BJ (cell line): ENCODE measurements at regions not wholly inside any gene's neighbourhood (a gene's known extent, or its start where the extent isn't known, plus 50 kb on each side); places are given as distances from the start of the nearest gene placed in this dataset.

Experiments used
- CTCF ChIA-PET: fragments of 350-600 bp; formaldehyde crosslinking; extraction: SDS; loops from one replicate; lab custom pipeline; 2021; ENCODE audit warnings: antibody characterized with exemption, inconsistent platforms; lab: Yijun Ruan, JAX
- POLR2A ChIA-PET: fragments of 300-600 bp; sonication (Branson Sonifier 250); formaldehyde crosslinking; extraction: SDS; loops from one replicate; lab custom pipeline; 2021; ENCODE audit warnings: antibody characterized with exemption; lab: Charles Lee
- DNase-seq: peaks from one replicate; pipeline ENCODE4 v3.0.0-alpha.2; 2011; ENCODE audit warnings: low read depth
- H3K27me3 ChIP-seq: 2 replicates; pipeline ENCODE4 v1.6.0; 2011; ENCODE audit warnings: low read length; ENCODE audit not compliant: control insufficient read depth, insufficient read depth
- H3K36me3 ChIP-seq: 2 replicates; pipeline ENCODE4 v1.5.1; 2011; ENCODE audit warnings: low read length; ENCODE audit not compliant: control insufficient read depth, insufficient read depth
- H3K4me3 ChIP-seq: 2 replicates; pipeline ENCODE4 v1.5.1; 2011; ENCODE audit warnings: low read depth, mild to moderate bottlenecking, control low read depth, low read length
- TF ChIP-seq, protein P1 (sequence below): IDR thresholded peaks from 2 replicates; pipeline ENCODE4 v1.5.1; 2011; ENCODE audit warnings: low read depth, mild to moderate bottlenecking, control low read depth, inconsistent platforms, low read length, moderate library complexity; ENCODE audit not compliant: insufficient read depth

DNA sequence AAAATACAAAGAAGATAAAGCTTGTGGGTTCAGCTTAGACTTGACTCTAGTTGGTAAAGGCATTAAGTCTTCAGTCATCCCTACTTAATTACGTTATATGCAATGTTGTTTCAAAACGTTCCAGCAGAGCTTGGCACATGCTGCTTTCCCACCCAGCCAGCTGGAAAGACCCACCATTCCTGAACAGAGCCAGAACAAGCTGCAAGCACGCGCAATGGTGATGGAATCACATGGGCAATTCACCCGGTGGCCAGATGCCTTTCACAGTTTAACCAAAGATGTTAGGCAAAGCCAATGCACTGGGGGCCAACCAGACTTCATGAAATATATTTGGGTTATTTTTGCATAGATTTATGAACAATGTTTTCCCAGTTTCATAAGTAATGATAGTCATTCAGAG is 123.4 kb upstream of the CDH20 start:
- no peak for DNase-seq
- Histone ChIP-seq H3K36me3 (no peaks in the 10 kb centered on the region), H3K4me3 (no peak overlapping the region), H3K27me3 (no peaks in the 10 kb centered on the region)
- TF ChIP-seq, protein P1, sequence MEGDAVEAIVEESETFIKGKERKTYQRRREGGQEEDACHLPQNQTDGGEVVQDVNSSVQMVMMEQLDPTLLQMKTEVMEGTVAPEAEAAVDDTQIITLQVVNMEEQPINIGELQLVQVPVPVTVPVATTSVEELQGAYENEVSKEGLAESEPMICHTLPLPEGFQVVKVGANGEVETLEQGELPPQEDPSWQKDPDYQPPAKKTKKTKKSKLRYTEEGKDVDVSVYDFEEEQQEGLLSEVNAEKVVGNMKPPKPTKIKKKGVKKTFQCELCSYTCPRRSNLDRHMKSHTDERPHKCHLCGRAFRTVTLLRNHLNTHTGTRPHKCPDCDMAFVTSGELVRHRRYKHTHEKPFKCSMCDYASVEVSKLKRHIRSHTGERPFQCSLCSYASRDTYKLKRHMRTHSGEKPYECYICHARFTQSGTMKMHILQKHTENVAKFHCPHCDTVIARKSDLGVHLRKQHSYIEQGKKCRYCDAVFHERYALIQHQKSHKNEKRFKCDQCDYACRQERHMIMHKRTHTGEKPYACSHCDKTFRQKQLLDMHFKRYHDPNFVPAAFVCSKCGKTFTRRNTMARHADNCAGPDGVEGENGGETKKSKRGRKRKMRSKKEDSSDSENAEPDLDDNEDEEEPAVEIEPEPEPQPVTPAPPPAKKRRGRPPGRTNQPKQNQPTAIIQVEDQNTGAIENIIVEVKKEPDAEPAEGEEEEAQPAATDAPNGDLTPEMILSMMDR: no peak
- ChIA-PET POLR2A (no interaction called here), CTCF (no interaction called here)

DNA sequence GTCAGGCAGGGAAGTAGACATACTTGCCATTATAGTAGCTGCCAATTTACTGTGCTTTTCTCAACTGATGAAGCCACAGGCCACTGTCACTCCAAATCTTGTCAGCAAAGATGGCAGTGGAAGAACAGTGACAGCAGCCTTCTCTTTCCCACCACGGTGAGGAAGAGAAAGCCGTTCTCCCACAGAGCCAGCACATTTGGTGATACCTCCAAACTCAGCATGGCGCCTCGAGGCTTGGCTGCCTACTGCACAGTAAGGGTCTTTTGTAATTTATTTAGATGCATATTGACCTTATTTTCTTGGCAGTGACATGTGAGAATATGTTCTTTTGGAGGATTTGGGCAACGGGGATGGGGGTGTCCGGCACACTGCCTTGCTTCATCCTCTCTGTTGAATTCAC is 117.2 kb upstream of the CDH20 start:
- POLR2A ChIA-PET: no interaction called here
- Histone ChIP-seq H3K36me3 (no peaks in the 10 kb centered on the region; the same call in 1 of the 2 replicates), H3K4me3 (no peak overlapping the region)

GRCh38 chr18:61222206-61222605 is 111.0 kb upstream of the CDH20 start:
- Histone ChIP-seq H3K27me3 (no peaks in the 10 kb centered on the region), H3K36me3 (no peaks in the 10 kb centered on the region; the same call in 1 of the 2 replicates), H3K4me3 (no peak overlapping the region)
- no peak for DNase-seq
- POLR2A ChIA-PET: no interaction called here
- CTCF ChIA-PET: no interaction called here
- TF ChIP-seq, protein P1: no peak

More for the DNA sequence above, 117.2 kb upstream of the CDH20 start:
- no peaks in the 10 kb centered on the region for H3K27me3 ChIP-seq
- CTCF ChIA-PET: no interaction called here
- DNase-seq: no peak
- TF ChIP-seq, protein P1: no peak

GRCh38 chr18:61225336-61225735 is 107.9 kb upstream of the CDH20 start:
- POLR2A ChIA-PET: no interaction called here
- CTCF ChIA-PET: no interaction called here
- Histone ChIP-seq H3K36me3 (no peaks in the 10 kb centered on the region), H3K27me3 (no peaks in the 10 kb centered on the region), H3K4me3 (no peak overlapping the region)
- TF ChIP-seq, protein P1: no peak
- DNase-seq: no peak

GRCh38 chr18:61236356-61237057 is 96.7 kb upstream of the CDH20 start:
- Histone ChIP-seq H3K27me3 (no peaks in the 10 kb centered on the region), H3K4me3 (no peak overlapping the region), H3K36me3 (no peaks in the 10 kb centered on the region)
- TF ChIP-seq, protein P1: no peak
- DNase-seq: no peak
- ChIA-PET CTCF (no interaction called here), POLR2A (no interaction called here)
